ENCODE measurements at regions not wholly inside any gene's neighbourhood (a gene's known extent, or its start where the extent isn't known, plus 50 kb on each side); places are given as distances from the start of the nearest gene placed in this dataset.

- no peaks in the 10 kb centered on the region for H3F3A ChIP-seq (ENCODE audit: low read length, unreplicated experiment)
- POLR2A ChIA-PET (ENCODE audit: unreplicated experiment): interaction anchor here (0.6 kb wide), 1 partner anchor 766 kb away, joined by 4 read pairs; no protein-coding TSS in a partner anchor
- no peak overlapping the region for H3K9ac ChIP-seq (ENCODE audit: low read length)
- no peak overlapping the region for H3K4me2 ChIP-seq (ENCODE audit: low read length)
- H3K4me3 ChIP-seq (ENCODE audit: low read length): no peak overlapping the region
- no peak overlapping the region for H3K27ac ChIP-seq (ENCODE audit: low read length)
- no peaks in the 10 kb centered on the region for H4K20me1 ChIP-seq (ENCODE audit: low read length)
- ATAC-seq (no peak), DNase-seq (no peak)
- intact Hi-C loops (cut with micrococcal nuclease): loop anchor here (2.0 kb wide), 1 partner anchor 46 kb away; no protein-coding TSS in a partner anchor
- no TSS peak for BruUV-seq (replicated peaks)
- no peaks in the 10 kb centered on the region for H3K9me3 ChIP-seq (ENCODE audit: low read length)
- H3K27me3 ChIP-seq (ENCODE audit: low read length): no peaks in the 10 kb centered on the region
- H3K4me1 ChIP-seq (ENCODE audit: insufficient read depth, low read length): peaks cover 21% of the 10 kb centered on the region
- CTCF ChIA-PET: no interaction called here
- no peaks in the 10 kb centered on the region for H3K79me2 ChIP-seq (ENCODE audit: low read length)
- H2AFZ ChIP-seq (ENCODE audit: low read length): no peak overlapping the region
- TF ChIP-seq CTCF (conservative IDR thresholded peaks at IDR 0.05; ENCODE audit: low read depth, low read length) (no peak), EZH2phosphoT487 (IDR thresholded peaks at IDR 0.05; ENCODE audit: borderline replicate concordance, low read length) (no peak), EZH2 (IDR thresholded peaks at IDR 0.05; ENCODE audit: low read length, unreplicated experiment) (no peak)
- no peaks in the 10 kb centered on the region for H3K9me2 ChIP-seq (replicated peaks; ENCODE audit: low read length)
- no peaks in the 10 kb centered on the region for H3K36me3 ChIP-seq (ENCODE audit: low read depth, low read length)
These were observed 85.0 kb upstream of the ANKH start for GRCh38 chr5:14956423-14957046.

GRCh38 chr5:14954616-14955343 is 83.2 kb upstream of the ANKH start:
- Histone ChIP-seq H4K20me1 (ENCODE audit: low read length) (no peaks in the 10 kb centered on the region), H3K27me3 (ENCODE audit: low read length) (no peaks in the 10 kb centered on the region), H3K79me2 (ENCODE audit: low read length) (no peaks in the 10 kb centered on the region), H3K9ac (ENCODE audit: low read length) (no peak overlapping the region), H3K9me3 (ENCODE audit: low read length) (no peaks in the 10 kb centered on the region), H3K9me2 (replicated peaks; ENCODE audit: low read length) (no peaks in the 10 kb centered on the region), H3K36me3 (ENCODE audit: low read depth, low read length) (no peaks in the 10 kb centered on the region), H3K4me3 (ENCODE audit: low read length) (no peak overlapping the region), H3F3A (ENCODE audit: low read length, unreplicated experiment) (no peaks in the 10 kb centered on the region), H3K4me1 (ENCODE audit: insufficient read depth, low read length) (peaks cover 16% of the 10 kb centered on the region), H2AFZ (ENCODE audit: low read length) (no peak overlapping the region), H3K4me2 (ENCODE audit: low read length) (no peak overlapping the region), H3K27ac (ENCODE audit: low read length) (no peak overlapping the region)
- TF ChIP-seq EZH2phosphoT487 (IDR thresholded peaks at IDR 0.05; ENCODE audit: borderline replicate concordance, low read length): no peak
- no peak for TF ChIP-seq CTCF (conservative IDR thresholded peaks at IDR 0.05; ENCODE audit: low read depth, low read length)
- no peak for TF ChIP-seq EZH2 (IDR thresholded peaks at IDR 0.05; ENCODE audit: low read length, unreplicated experiment)
- POLR2A ChIA-PET (ENCODE audit: unreplicated experiment): no interaction called here
- CTCF ChIA-PET: no interaction called here
- DNase-seq (no peak), ATAC-seq (no peak)
- BruUV-seq (replicated peaks): no TSS peak
- intact Hi-C loops (cut with micrococcal nuclease): no loop called here

- Histone ChIP-seq H3K4me1 (ENCODE audit: insufficient read depth, low read length) (peaks cover 11% of the 10 kb centered on the region), H3K9me3 (ENCODE audit: low read length) (no peaks in the 10 kb centered on the region), H3K4me3 (ENCODE audit: low read length) (no peak overlapping the region), H2AFZ (ENCODE audit: low read length) (no peak overlapping the region), H3K9ac (ENCODE audit: low read length) (no peak overlapping the region), H3K4me2 (ENCODE audit: low read length) (no peak overlapping the region), H3K9me2 (replicated peaks; ENCODE audit: low read length) (no peaks in the 10 kb centered on the region), H3K27ac (ENCODE audit: low read length) (no peak overlapping the region), H3F3A (ENCODE audit: low read length, unreplicated experiment) (no peaks in the 10 kb centered on the region), H4K20me1 (ENCODE audit: low read length) (no peaks in the 10 kb centered on the region), H3K79me2 (ENCODE audit: low read length) (no peaks in the 10 kb centered on the region), H3K36me3 (ENCODE audit: low read depth, low read length) (no peaks in the 10 kb centered on the region), H3K27me3 (ENCODE audit: low read length) (no peaks in the 10 kb centered on the region)
- ChIA-PET CTCF (no interaction called here), POLR2A (ENCODE audit: unreplicated experiment) (no interaction called here)
- BruUV-seq (replicated peaks): no TSS peak
- ATAC-seq (no peak), DNase-seq (no peak)
- intact Hi-C loops (cut with micrococcal nuclease): no loop called here
- no peak for TF ChIP-seq CTCF (conservative IDR thresholded peaks at IDR 0.05; ENCODE audit: low read depth, low read length)
- no peak for TF ChIP-seq EZH2phosphoT487 (IDR thresholded peaks at IDR 0.05; ENCODE audit: borderline replicate concordance, low read length)
- no peak for TF ChIP-seq EZH2 (IDR thresholded peaks at IDR 0.05; ENCODE audit: low read length, unreplicated experiment)
These were observed 82.6 kb upstream of the ANKH start for GRCh38 chr5:14954216-14954615.

All from PC-3 (cell line).